ENCODE measurements at regions not wholly inside any gene's neighbourhood (a gene's known extent, or its start where the extent isn't known, plus 50 kb on each side); places are given as distances from the start of the nearest gene placed in this dataset.

DNA sequence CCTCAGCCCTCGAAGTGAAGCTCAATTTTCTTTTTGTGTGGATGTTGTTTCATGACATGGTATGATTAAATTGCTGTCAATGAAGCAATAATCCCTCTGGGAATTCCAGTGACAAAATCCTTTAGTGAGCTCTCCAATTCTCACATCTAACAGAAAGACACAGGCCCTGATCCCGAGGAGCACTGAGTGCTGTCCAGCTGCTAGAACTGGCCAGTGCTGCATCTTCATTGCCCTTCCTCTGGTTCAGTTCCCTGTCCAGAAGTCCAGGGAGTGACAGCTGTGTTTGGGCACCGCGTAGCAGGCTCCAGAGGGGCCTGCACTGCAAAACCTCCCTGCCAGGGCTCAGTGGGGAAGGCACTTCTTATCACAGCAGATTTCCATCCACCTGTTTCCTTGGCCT, 516.8 kb upstream of the ATP11B start:
- DNase-seq (ENCODE audit: insufficient read length, low spot score) (no peak), FAIRE-seq (no peak)
- TF ChIP-seq PAX5 (IDR thresholded peaks at IDR 0.05; ENCODE audit: insufficient read depth, low read length, severe bottlenecking) (no peak), POU2F2 (IDR thresholded peaks at IDR 0.05; ENCODE audit: low read depth, low read length) (no peak), POLR2A (IDR thresholded peaks at IDR 0.05; ENCODE audit: low read depth, low read length) (no peak), POLR2AphosphoS5 (IDR thresholded peaks at IDR 0.05; ENCODE audit: low read depth, low read length) (no peak), SPI1 (IDR thresholded peaks at IDR 0.05; ENCODE audit: low read depth, low read length) (no peak), TAF1 (IDR thresholded peaks at IDR 0.05; ENCODE audit: low read depth, low read length) (no peak)

DNA sequence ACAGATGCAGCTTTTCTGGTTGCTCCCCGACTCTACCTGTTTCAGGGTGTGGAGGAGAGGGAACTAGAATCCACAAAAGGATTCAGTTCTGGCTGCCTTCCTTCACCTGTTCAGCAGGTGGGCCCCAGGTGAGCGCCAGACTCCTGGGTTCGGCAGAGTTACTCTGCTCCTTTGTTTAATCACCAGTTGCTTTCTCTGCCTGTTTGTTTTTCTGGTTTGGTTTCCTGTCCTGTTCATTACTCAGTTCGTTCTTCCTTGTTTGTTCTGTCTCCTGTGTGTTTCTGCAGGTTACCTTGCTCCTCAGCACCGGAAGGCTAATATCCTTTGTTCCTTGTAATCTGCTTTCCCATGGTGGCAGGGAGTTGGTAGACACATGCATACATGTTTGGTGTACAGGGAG, 508.5 kb upstream of the ATP11B start:
- DNase-seq (ENCODE audit: insufficient read length, low spot score) (no peak), FAIRE-seq (no peak)
- no peak for TF ChIP-seq POU2F2 (IDR thresholded peaks at IDR 0.05; ENCODE audit: low read depth, low read length)
- TF ChIP-seq POLR2AphosphoS5 (IDR thresholded peaks at IDR 0.05; ENCODE audit: low read depth, low read length): no peak
- TF ChIP-seq PAX5 (IDR thresholded peaks at IDR 0.05; ENCODE audit: insufficient read depth, low read length, severe bottlenecking): no peak
- TF ChIP-seq TAF1 (IDR thresholded peaks at IDR 0.05; ENCODE audit: low read depth, low read length): no peak
- no peak for TF ChIP-seq SPI1 (IDR thresholded peaks at IDR 0.05; ENCODE audit: low read depth, low read length)
- TF ChIP-seq POLR2A (IDR thresholded peaks at IDR 0.05; ENCODE audit: low read depth, low read length): no peak

DNA sequence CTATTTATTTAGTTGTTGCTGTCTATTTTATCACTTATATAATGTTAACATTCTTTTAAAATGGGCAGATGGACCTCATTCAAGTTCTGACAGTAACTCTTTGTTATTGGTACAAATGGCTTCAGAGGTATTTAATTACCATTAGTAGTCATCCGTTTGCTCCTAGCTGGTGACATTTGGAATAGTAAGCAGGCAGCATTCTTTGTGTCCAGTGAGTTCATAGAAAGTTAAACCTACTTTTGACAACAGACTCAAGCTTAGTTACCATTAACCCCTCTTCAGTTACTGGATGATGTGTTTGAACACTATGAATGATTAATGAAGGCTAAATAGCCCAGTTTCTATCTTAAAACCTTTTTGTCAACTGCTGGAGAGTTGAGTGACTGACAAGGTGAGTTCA, 500.7 kb upstream of the ATP11B start:
- no peak for DNase-seq (ENCODE audit: insufficient read length, low spot score)
- FAIRE-seq: no peak
- TF ChIP-seq POU2F2 (IDR thresholded peaks at IDR 0.05; ENCODE audit: low read depth, low read length) (no peak), POLR2AphosphoS5 (IDR thresholded peaks at IDR 0.05; ENCODE audit: low read depth, low read length) (no peak), TAF1 (IDR thresholded peaks at IDR 0.05; ENCODE audit: low read depth, low read length) (no peak)

DNA sequence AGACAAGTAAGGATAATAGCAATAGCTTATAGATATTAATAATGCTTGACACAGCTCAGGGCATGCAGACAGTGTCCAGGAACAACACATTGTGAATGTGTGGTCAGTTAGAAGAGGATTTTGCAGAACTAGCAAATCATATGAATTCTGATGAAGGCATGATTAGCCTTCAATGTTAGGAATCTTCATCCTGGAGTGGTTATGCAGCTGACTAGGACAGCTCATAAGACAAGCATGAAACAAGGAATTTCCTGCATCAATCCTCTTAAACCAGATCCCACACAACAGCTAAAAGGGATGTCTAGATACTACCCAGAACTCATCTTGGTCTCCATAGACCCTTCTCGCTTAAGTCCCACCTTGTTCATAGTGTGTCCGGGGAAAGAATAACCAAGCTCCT, 499.0 kb upstream of the ATP11B start:
- FAIRE-seq: no peak
- no peak for TF ChIP-seq POLR2A (IDR thresholded peaks at IDR 0.05; ENCODE audit: low read depth, low read length)
- no peak for TF ChIP-seq SPI1 (IDR thresholded peaks at IDR 0.05; ENCODE audit: low read depth, low read length)
- no peak for TF ChIP-seq TAF1 (IDR thresholded peaks at IDR 0.05; ENCODE audit: low read depth, low read length)
- no peak for TF ChIP-seq PAX5 (IDR thresholded peaks at IDR 0.05; ENCODE audit: insufficient read depth, low read length, severe bottlenecking)
- no peak for TF ChIP-seq POU2F2 (IDR thresholded peaks at IDR 0.05; ENCODE audit: low read depth, low read length)
- TF ChIP-seq POLR2AphosphoS5 (IDR thresholded peaks at IDR 0.05; ENCODE audit: low read depth, low read length): no peak
- no peak for DNase-seq (ENCODE audit: insufficient read length, low spot score)

DNA sequence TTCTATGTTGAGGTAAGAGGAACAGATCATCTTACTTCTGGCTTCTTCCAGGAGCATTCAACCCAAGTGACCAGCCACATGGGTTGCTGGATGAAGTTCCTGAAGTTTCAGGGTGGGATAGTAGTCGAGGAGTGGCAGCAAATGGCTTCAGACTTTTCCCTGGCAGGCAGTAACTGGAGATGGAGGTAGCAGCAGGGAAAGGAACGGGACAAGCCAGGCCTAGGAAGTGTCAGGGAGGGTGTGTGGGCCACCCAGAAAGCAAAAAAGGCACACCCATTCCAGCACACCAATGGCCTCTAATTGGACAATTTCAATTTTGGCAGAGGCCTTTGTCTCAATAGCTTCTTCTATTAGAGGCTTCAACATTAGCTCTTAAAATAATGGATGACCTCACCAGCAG, 498.6 kb upstream of the ATP11B start:
- no peak for DNase-seq (ENCODE audit: insufficient read length, low spot score)
- no peak for TF ChIP-seq POLR2A (IDR thresholded peaks at IDR 0.05; ENCODE audit: low read depth, low read length)
- no peak for TF ChIP-seq PAX5 (IDR thresholded peaks at IDR 0.05; ENCODE audit: insufficient read depth, low read length, severe bottlenecking)
- TF ChIP-seq POLR2AphosphoS5 (IDR thresholded peaks at IDR 0.05; ENCODE audit: low read depth, low read length): no peak
- TF ChIP-seq TAF1 (IDR thresholded peaks at IDR 0.05; ENCODE audit: low read depth, low read length): no peak
- no peak for TF ChIP-seq POU2F2 (IDR thresholded peaks at IDR 0.05; ENCODE audit: low read depth, low read length)
- no peak for TF ChIP-seq SPI1 (IDR thresholded peaks at IDR 0.05; ENCODE audit: low read depth, low read length)
- no peak for FAIRE-seq

DNA sequence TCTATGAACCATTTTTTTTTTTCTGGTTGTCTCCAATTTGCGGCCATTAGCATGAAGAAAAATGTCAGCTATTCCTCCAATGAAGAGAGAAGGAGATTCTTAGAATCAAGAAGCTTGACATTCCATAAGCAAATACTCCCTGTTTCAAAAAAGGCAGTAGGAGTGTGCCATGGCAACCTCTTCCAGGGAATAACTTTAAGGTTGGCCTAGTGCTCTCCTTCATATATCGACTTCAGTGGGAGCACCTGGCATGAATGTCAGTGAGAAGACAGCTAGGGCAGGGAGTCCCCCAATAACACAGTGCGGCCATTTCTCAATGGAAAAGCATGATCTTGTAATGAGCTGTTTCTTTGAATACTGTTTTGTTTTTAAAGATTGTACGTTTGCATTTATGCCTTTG, 493.0 kb upstream of the ATP11B start:
- FAIRE-seq (no peak), DNase-seq (ENCODE audit: insufficient read length, low spot score) (no peak)
- TF ChIP-seq PAX5 (IDR thresholded peaks at IDR 0.05; ENCODE audit: insufficient read depth, low read length, severe bottlenecking) (no peak), POLR2AphosphoS5 (IDR thresholded peaks at IDR 0.05; ENCODE audit: low read depth, low read length) (no peak), SPI1 (IDR thresholded peaks at IDR 0.05; ENCODE audit: low read depth, low read length) (no peak), POU2F2 (IDR thresholded peaks at IDR 0.05; ENCODE audit: low read depth, low read length) (no peak), TAF1 (IDR thresholded peaks at IDR 0.05; ENCODE audit: low read depth, low read length) (no peak), POLR2A (IDR thresholded peaks at IDR 0.05; ENCODE audit: low read depth, low read length) (no peak)

DNA sequence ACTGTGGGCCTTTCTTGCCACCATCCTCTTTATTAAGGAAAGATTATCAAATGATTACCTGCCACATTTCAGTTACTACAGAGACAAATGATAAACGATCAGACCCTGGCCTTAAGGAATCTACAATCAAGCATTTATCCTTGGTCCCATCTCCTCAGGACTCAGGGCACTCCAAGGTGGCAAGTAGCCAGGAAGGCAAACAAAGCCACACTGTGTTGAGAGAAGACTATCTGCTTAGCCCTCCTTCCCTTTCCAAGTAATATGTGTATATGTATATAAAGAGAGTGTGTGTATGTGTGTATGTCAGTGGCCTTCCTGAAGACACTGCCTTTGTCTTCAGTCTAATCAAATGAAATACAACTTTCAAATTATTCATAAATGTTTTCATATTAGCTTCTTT, 490.1 kb upstream of the ATP11B start:
- TF ChIP-seq PAX5 (IDR thresholded peaks at IDR 0.05; ENCODE audit: insufficient read depth, low read length, severe bottlenecking): no peak
- TF ChIP-seq TAF1 (IDR thresholded peaks at IDR 0.05; ENCODE audit: low read depth, low read length): no peak
- no peak for TF ChIP-seq SPI1 (IDR thresholded peaks at IDR 0.05; ENCODE audit: low read depth, low read length)
- TF ChIP-seq POU2F2 (IDR thresholded peaks at IDR 0.05; ENCODE audit: low read depth, low read length): no peak
- TF ChIP-seq POLR2AphosphoS5 (IDR thresholded peaks at IDR 0.05; ENCODE audit: low read depth, low read length): no peak
- no peak for TF ChIP-seq POLR2A (IDR thresholded peaks at IDR 0.05; ENCODE audit: low read depth, low read length)
- no peak for DNase-seq (ENCODE audit: insufficient read length, low spot score)
- FAIRE-seq: no peak

DNA sequence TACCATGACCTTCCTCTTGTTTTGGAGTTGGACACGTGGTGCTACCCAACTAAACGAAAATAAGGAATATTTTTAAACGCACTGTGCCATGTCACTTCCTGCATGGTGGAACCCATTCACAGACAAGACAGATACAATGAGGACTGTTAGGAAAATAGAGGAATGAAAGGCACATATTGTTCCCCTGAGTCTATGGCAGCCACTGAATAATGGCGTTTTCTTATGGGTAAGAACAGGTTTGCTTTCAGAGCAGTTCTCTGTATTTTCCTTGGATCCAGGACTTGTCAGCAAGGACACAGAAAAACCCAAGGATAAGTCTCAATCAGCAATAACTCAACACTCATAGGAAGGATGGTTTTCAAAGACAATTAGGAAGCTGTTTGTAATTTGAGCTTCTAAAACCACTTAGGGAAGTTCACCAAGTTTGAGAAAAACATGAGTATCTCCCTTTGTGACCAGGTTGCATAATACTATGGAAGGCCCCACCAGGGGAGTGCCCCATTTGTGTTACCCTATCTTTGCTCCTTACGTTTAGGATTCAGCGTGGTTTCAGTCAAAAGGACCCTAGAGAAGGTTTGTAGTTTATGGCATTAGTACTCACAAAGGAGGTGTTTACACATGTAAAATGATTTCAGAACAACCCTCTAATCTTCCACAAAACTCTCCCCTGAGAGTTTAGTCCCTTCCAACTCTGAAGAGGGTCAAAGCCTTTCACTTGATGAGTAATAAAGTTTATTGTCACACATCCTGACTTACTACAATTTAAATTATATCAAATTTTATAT, 487.2 kb upstream of the ATP11B start:
- no peak for FAIRE-seq
- DNase-seq (ENCODE audit: insufficient read length, low spot score): no peak
- no peak for TF ChIP-seq POLR2AphosphoS5 (IDR thresholded peaks at IDR 0.05; ENCODE audit: low read depth, low read length)
- no peak for TF ChIP-seq SPI1 (IDR thresholded peaks at IDR 0.05; ENCODE audit: low read depth, low read length)
- TF ChIP-seq POLR2A (IDR thresholded peaks at IDR 0.05; ENCODE audit: low read depth, low read length): no peak
- no peak for TF ChIP-seq POU2F2 (IDR thresholded peaks at IDR 0.05; ENCODE audit: low read depth, low read length)
- TF ChIP-seq PAX5 (IDR thresholded peaks at IDR 0.05; ENCODE audit: insufficient read depth, low read length, severe bottlenecking): no peak
- TF ChIP-seq TAF1 (IDR thresholded peaks at IDR 0.05; ENCODE audit: low read depth, low read length): no peak

DNA sequence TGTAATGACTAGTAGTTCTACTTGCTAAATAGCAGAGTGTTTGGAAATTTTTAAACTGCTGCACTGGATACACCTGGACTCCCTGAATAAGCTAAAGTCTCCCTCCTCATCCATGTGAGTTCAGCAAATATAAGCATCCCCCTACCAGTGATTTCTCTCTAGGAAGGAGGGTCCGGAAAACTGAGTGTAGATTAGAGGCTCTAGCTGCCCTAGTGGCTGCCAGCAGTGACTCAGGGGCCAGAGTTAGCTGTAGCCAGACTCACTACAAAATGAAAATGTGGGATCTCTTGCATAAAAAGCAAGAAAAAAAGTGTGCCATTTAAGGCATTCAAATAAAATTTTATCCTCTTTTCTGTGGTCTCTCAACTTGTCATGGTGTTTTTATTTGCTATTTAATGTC, 485.0 kb upstream of the ATP11B start:
- FAIRE-seq (no peak), DNase-seq (ENCODE audit: insufficient read length, low spot score) (no peak)
- no peak for TF ChIP-seq TAF1 (IDR thresholded peaks at IDR 0.05; ENCODE audit: low read depth, low read length)
- no peak for TF ChIP-seq SPI1 (IDR thresholded peaks at IDR 0.05; ENCODE audit: low read depth, low read length)
- TF ChIP-seq POLR2A (IDR thresholded peaks at IDR 0.05; ENCODE audit: low read depth, low read length): no peak
- no peak for TF ChIP-seq POLR2AphosphoS5 (IDR thresholded peaks at IDR 0.05; ENCODE audit: low read depth, low read length)
- TF ChIP-seq POU2F2 (IDR thresholded peaks at IDR 0.05; ENCODE audit: low read depth, low read length): no peak
- TF ChIP-seq PAX5 (IDR thresholded peaks at IDR 0.05; ENCODE audit: insufficient read depth, low read length, severe bottlenecking): no peak

DNA sequence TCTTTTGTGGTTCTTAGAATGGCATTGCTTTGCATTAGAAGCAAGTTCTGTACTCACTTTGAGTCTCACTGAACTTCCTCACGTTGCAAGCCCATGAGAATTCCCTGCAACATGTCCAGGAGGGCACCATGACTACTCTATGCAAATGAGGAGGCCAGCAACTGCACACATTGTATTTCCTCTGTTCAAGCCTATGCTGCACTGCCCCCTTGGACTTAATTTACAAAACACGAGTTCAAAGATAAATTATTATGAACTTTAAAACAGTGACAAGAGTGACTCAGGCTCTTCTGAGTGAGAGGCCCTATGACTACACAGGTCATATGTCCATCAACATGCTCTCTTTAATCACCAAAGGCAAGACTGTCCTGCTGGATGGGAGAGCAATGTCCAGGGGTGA, 484.2 kb upstream of the ATP11B start:
- FAIRE-seq: no peak
- no peak for DNase-seq (ENCODE audit: insufficient read length, low spot score)
- TF ChIP-seq POLR2AphosphoS5 (IDR thresholded peaks at IDR 0.05; ENCODE audit: low read depth, low read length) (no peak), PAX5 (IDR thresholded peaks at IDR 0.05; ENCODE audit: insufficient read depth, low read length, severe bottlenecking) (no peak), SPI1 (IDR thresholded peaks at IDR 0.05; ENCODE audit: low read depth, low read length) (no peak)
